ENCODE measurements at regions not wholly inside any gene's neighbourhood (a gene's known extent, or its start where the extent isn't known, plus 50 kb on each side); places are given as distances from the start of the nearest gene placed in this dataset.

GRCh38 chr2:129868151-129868550 is 111.3 kb upstream of the RAB6C start:
- DNase-seq (ENCODE audit: low spot score) (no peak), ATAC-seq (ENCODE audit: low read depth) (no peak)
- Histone ChIP-seq H3K36me3 (ENCODE audit: low read depth) (no peaks in the 10 kb centered on the region), H3K9me3 (ENCODE audit: severe bottlenecking) (no peaks in the 10 kb centered on the region), H3K27me3 (ENCODE audit: insufficient read depth, poor library complexity, severe bottlenecking) (no peaks in the 10 kb centered on the region), H3K4me1 (ENCODE audit: insufficient read depth, poor library complexity, severe bottlenecking) (no peaks in the 10 kb centered on the region), H3K4me3 (ENCODE audit: severe bottlenecking) (no peak overlapping the region), H3K27ac (ENCODE audit: poor library complexity, severe bottlenecking) (no peak overlapping the region)
- TF ChIP-seq CTCF (IDR thresholded peaks at IDR 0.05; ENCODE audit: poor library complexity, severe bottlenecking), result no peak

- DNase-seq (ENCODE audit: low spot score) (no peak), ATAC-seq (ENCODE audit: low read depth) (no peak)
- H3K27me3 ChIP-seq (ENCODE audit: insufficient read depth, poor library complexity, severe bottlenecking), result no peaks in the 10 kb centered on the region
- H3K4me3 ChIP-seq (ENCODE audit: severe bottlenecking), result no peak overlapping the region
- no peak overlapping the region for H3K27ac ChIP-seq (ENCODE audit: poor library complexity, severe bottlenecking)
- no peaks in the 10 kb centered on the region for H3K9me3 ChIP-seq (ENCODE audit: severe bottlenecking)
- TF ChIP-seq CTCF (IDR thresholded peaks at IDR 0.05; ENCODE audit: poor library complexity, severe bottlenecking), result no peak
- H3K4me1 ChIP-seq (ENCODE audit: insufficient read depth, poor library complexity, severe bottlenecking), result no peaks in the 10 kb centered on the region
- no peaks in the 10 kb centered on the region for H3K36me3 ChIP-seq (ENCODE audit: low read depth)
Measured at GRCh38 chr2:129870685-129871241, 108.7 kb upstream of the RAB6C start.

- no peak for TF ChIP-seq CTCF (IDR thresholded peaks at IDR 0.05; ENCODE audit: poor library complexity, severe bottlenecking)
- Histone ChIP-seq H3K27ac (ENCODE audit: poor library complexity, severe bottlenecking) (no peak overlapping the region), H3K4me1 (ENCODE audit: insufficient read depth, poor library complexity, severe bottlenecking) (peaks cover 3% of the 10 kb centered on the region), H3K4me3 (ENCODE audit: severe bottlenecking) (no peak overlapping the region), H3K36me3 (ENCODE audit: low read depth) (no peaks in the 10 kb centered on the region), H3K27me3 (ENCODE audit: insufficient read depth, poor library complexity, severe bottlenecking) (no peaks in the 10 kb centered on the region), H3K9me3 (ENCODE audit: severe bottlenecking) (no peaks in the 10 kb centered on the region)
- ATAC-seq (ENCODE audit: low read depth) (peak; percentile 42; the same call in 1 of the 3 replicates), DNase-seq (ENCODE audit: low spot score) (no peak)
Measured at GRCh38 chr2:129872446-129872845, 107.0 kb upstream of the RAB6C start.

GRCh38 chr2:129876541-129876940 is 102.9 kb upstream of the RAB6C start:
- Histone ChIP-seq H3K4me1 (ENCODE audit: insufficient read depth, poor library complexity, severe bottlenecking) (peaks cover 3% of the 10 kb centered on the region), H3K27ac (ENCODE audit: poor library complexity, severe bottlenecking) (no peak overlapping the region), H3K27me3 (ENCODE audit: insufficient read depth, poor library complexity, severe bottlenecking) (no peaks in the 10 kb centered on the region), H3K4me3 (ENCODE audit: severe bottlenecking) (peak overlapping the region; percentile 54), H3K9me3 (ENCODE audit: severe bottlenecking) (no peaks in the 10 kb centered on the region), H3K36me3 (ENCODE audit: low read depth) (no peaks in the 10 kb centered on the region)
- TF ChIP-seq CTCF (IDR thresholded peaks at IDR 0.05; ENCODE audit: poor library complexity, severe bottlenecking), result no peak
- ATAC-seq (ENCODE audit: low read depth) (no peak), DNase-seq (ENCODE audit: low spot score) (no peak)

GRCh38 chr2:129877289-129877741 is 102.2 kb upstream of the RAB6C start:
- Histone ChIP-seq H3K4me3 (ENCODE audit: severe bottlenecking) (peak overlapping the region; percentile 54), H3K9me3 (ENCODE audit: severe bottlenecking) (no peaks in the 10 kb centered on the region), H3K36me3 (ENCODE audit: low read depth) (no peaks in the 10 kb centered on the region), H3K4me1 (ENCODE audit: insufficient read depth, poor library complexity, severe bottlenecking) (peaks cover 3% of the 10 kb centered on the region), H3K27me3 (ENCODE audit: insufficient read depth, poor library complexity, severe bottlenecking) (no peaks in the 10 kb centered on the region), H3K27ac (ENCODE audit: poor library complexity, severe bottlenecking) (no peak overlapping the region)
- no peak for TF ChIP-seq CTCF (IDR thresholded peaks at IDR 0.05; ENCODE audit: poor library complexity, severe bottlenecking)
- ATAC-seq (ENCODE audit: low read depth) (peak; percentile 84), DNase-seq (ENCODE audit: low spot score) (peak; percentile 88)
